Fibroblast of the conjunctiva (primary cell): ENCODE measurements at regions not wholly inside any gene's neighbourhood (a gene's known extent, or its start where the extent isn't known, plus 50 kb on each side); places are given as distances from the start of the nearest gene placed in this dataset.

Experiments used
- DNase-seq: peaks from one replicate; pipeline ENCODE4 v3.0.0-alpha.2; 2010; ENCODE audit warnings: low read depth

GRCh38 chr2:19784456-19784855 is 117.3 kb downstream of the TTC32 start:
- no peak for DNase-seq

- no peak for DNase-seq
These were observed 117.8 kb downstream of the TTC32 start for GRCh38 chr2:19783935-19784334.

- DNase-seq = no peak
These were observed 124.8 kb downstream of the TTC32 start for GRCh38 chr2:19776941-19777514.

- no peak for DNase-seq
These were observed 125.9 kb downstream of the TTC32 start for GRCh38 chr2:19775838-19776237.

GRCh38 chr2:19775315-19775714 is 126.5 kb downstream of the TTC32 start:
- DNase-seq = no peak

GRCh38 chr2:19774805-19775176 is 127.0 kb downstream of the TTC32 start:
- DNase-seq = no peak

GRCh38 chr2:19772981-19773380 is 128.8 kb downstream of the TTC32 start:
- no peak for DNase-seq

- DNase-seq = no peak
These were observed 132.3 kb downstream of the TTC32 start for GRCh38 chr2:19769513-19769912.

- DNase-seq = no peak
These were observed 133.9 kb downstream of the TTC32 start for GRCh38 chr2:19767899-19768298.

- DNase-seq = no peak
These were observed 136.8 kb downstream of the TTC32 start for GRCh38 chr2:19764998-19765397.

- DNase-seq = no peak
These were observed 138.1 kb downstream of the TTC32 start for GRCh38 chr2:19763731-19764130.

GRCh38 chr2:19762959-19763605 is 138.7 kb downstream of the TTC32 start:
- DNase-seq = no peak

- no peak for DNase-seq
These were observed 139.6 kb downstream of the TTC32 start for GRCh38 chr2:19762142-19762541.

GRCh38 chr2:19759880-19760279 is 141.9 kb downstream of the TTC32 start:
- DNase-seq = no peak

- DNase-seq = no peak
These were observed 143.1 kb downstream of the TTC32 start for GRCh38 chr2:19758658-19759057.

- no peak for DNase-seq
These were observed 144.2 kb downstream of the TTC32 start for GRCh38 chr2:19757586-19757985.

GRCh38 chr2:19754907-19755306 is 146.9 kb downstream of the TTC32 start:
- no peak for DNase-seq

- DNase-seq = no peak
These were observed 148.0 kb downstream of the TTC32 start for GRCh38 chr2:19753818-19754217.

GRCh38 chr2:19753314-19753713 is 148.5 kb downstream of the TTC32 start:
- no peak for DNase-seq

- DNase-seq = no peak
These were observed 149.3 kb downstream of the TTC32 start for GRCh38 chr2:19752500-19752899.

GRCh38 chr2:19751631-19752030 is 150.2 kb downstream of the TTC32 start:
- no peak for DNase-seq

GRCh38 chr2:19750136-19750535 is 151.6 kb downstream of the TTC32 start:
- no peak for DNase-seq

GRCh38 chr2:19749507-19749836 is 152.3 kb downstream of the TTC32 start:
- no peak for DNase-seq

- DNase-seq = no peak
These were observed 152.9 kb downstream of the TTC32 start for GRCh38 chr2:19748711-19749506.
